Mesenchymal stem cell (in vitro differentiated cells and primary cell): ENCODE measurements at regions not wholly inside any gene's neighbourhood (a gene's known extent, or its start where the extent isn't known, plus 50 kb on each side); places are given as distances from the start of the nearest gene placed in this dataset.

Source experiments
- DNase-seq: peaks from one replicate; pipeline ENCODE4 v3.0.0-alpha.2; 2013
- H2AFZ ChIP-seq: one replicate; pipeline ENCODE4 v1.6.1; 2013; ENCODE audit warnings: low read depth, mild to moderate bottlenecking, control low read depth, inconsistent platforms, low read length, moderate library complexity
- H2AK5ac ChIP-seq: 2 replicates; pipeline ENCODE4 v1.6.1; 2013; ENCODE audit warnings: low read length, moderate library complexity, mild to moderate bottlenecking, inconsistent platforms; ENCODE audit not compliant: severe bottlenecking
- H2BK120ac ChIP-seq: one replicate; pipeline ENCODE4 v1.6.1; 2013; ENCODE audit warnings: low read depth, mild to moderate bottlenecking, inconsistent platforms, low read length, moderate library complexity
- H2BK12ac ChIP-seq, 2 experiments: one replicate each; pipeline ENCODE4 v1.6.1; 2013; ENCODE audit warnings: inconsistent platforms in 2 of 2, low read length in 2 of 2, mild to moderate bottlenecking in 2 of 2, moderate library complexity in 2 of 2, control low read depth in 1 of 2
- H2BK15ac ChIP-seq: one replicate; pipeline ENCODE4 v1.6.1; 2013; ENCODE audit warnings: mild to moderate bottlenecking, low read depth, inconsistent platforms; ENCODE audit not compliant: poor library complexity, severe bottlenecking
- H2BK5ac ChIP-seq: 2 replicates; pipeline ENCODE4 v1.6.1; 2013; ENCODE audit warnings: low read depth, mild to moderate bottlenecking, low read length, control low read depth, inconsistent platforms; ENCODE audit not compliant: poor library complexity, severe bottlenecking
- H3K14ac ChIP-seq, 2 experiments: one replicate each; pipeline ENCODE4 v1.6.1; 2013; ENCODE audit warnings: inconsistent platforms in 2 of 2, low read length in 2 of 2, control low read depth in 1 of 2, mild to moderate bottlenecking in 1 of 2, moderate library complexity in 1 of 2
- H3K18ac ChIP-seq, 2 experiments: one replicate each; pipeline ENCODE4 v1.6.1; 2013; ENCODE audit warnings: inconsistent platforms in 2 of 2, low read length in 2 of 2, control low read depth in 1 of 2, low read depth in 1 of 2, mild to moderate bottlenecking in 1 of 2
- H3K23ac ChIP-seq, 2 experiments: one replicate each; pipeline ENCODE4 v1.6.1; 2013; ENCODE audit warnings: inconsistent platforms in 2 of 2, low read length in 2 of 2, mild to moderate bottlenecking in 2 of 2, moderate library complexity in 2 of 2, control low read depth in 1 of 2
- H3K27ac ChIP-seq: 2 replicates; pipeline ENCODE4 v1.5.1; 2013; ENCODE audit warnings: mild to moderate bottlenecking, moderate library complexity, low read length, control low read depth, inconsistent platforms; ENCODE audit not compliant: poor library complexity, severe bottlenecking
- H3K27me3 ChIP-seq, 2 experiments: 2 replicates each; pipeline versions ENCODE4 v1.6.1 to v1.7.0; 2013; ENCODE audit warnings: low read length in 2 of 2, mild to moderate bottlenecking in 2 of 2, moderate library complexity in 2 of 2, control low read depth in 1 of 2, inconsistent platforms in 1 of 2; ENCODE audit not compliant: control insufficient read depth in 1 of 2, insufficient read depth in 1 of 2
- H3K36me3 ChIP-seq, 2 experiments: 2 replicates each; pipeline versions ENCODE4 v1.6.1 to v1.7.0; 2013; ENCODE audit warnings: low read length in 2 of 2, control low read depth in 1 of 2, inconsistent platforms in 1 of 2, low read depth in 1 of 2, mild to moderate bottlenecking in 1 of 2; ENCODE audit not compliant: insufficient read depth in 2 of 2, control insufficient read depth in 1 of 2
- H3K4ac ChIP-seq, 2 experiments: one replicate each; pipeline ENCODE4 v1.6.1; 2013; ENCODE audit warnings: inconsistent platforms in 2 of 2, low read length in 2 of 2, mild to moderate bottlenecking in 2 of 2, moderate library complexity in 2 of 2, control low read depth in 1 of 2, low read depth in 1 of 2
- H3K4me1 ChIP-seq: 2 replicates; pipeline ENCODE4 v1.6.1; 2013; ENCODE audit warnings: low read depth, low read length, control low read depth; ENCODE audit not compliant: control insufficient read depth, insufficient read depth
- H3K4me2 ChIP-seq: 2 replicates; pipeline ENCODE4 v1.6.1; 2013; ENCODE audit warnings: low read length, mild to moderate bottlenecking, inconsistent platforms; ENCODE audit not compliant: poor library complexity, severe bottlenecking
- H3K4me3 ChIP-seq, 2 experiments: 2 replicates each; pipeline versions ENCODE4 v1.5.1 to v1.7.0; 2013; ENCODE audit warnings: low read length in 2 of 2, mild to moderate bottlenecking in 2 of 2, control low read depth in 1 of 2, low read depth in 1 of 2; ENCODE audit not compliant: insufficient read depth in 1 of 2
- H3K79me1 ChIP-seq: replicated peaks from 2 replicates; pipeline ENCODE4 v1.6.1; 2013; ENCODE audit warnings: mild to moderate bottlenecking, control low read depth, low read length, inconsistent platforms; ENCODE audit not compliant: poor library complexity, severe bottlenecking
- H3K9ac ChIP-seq: 2 replicates; pipeline ENCODE4 v1.7.0; 2013; ENCODE audit warnings: mild to moderate bottlenecking, low read length, moderate library complexity
- H3K9me3 ChIP-seq: 2 replicates; pipeline ENCODE4 v1.7.0; 2013; ENCODE audit warnings: mild to moderate bottlenecking, low read length; ENCODE audit not compliant: control insufficient read depth
- H4K8ac ChIP-seq: one replicate; pipeline ENCODE4 v1.6.1; 2013; ENCODE audit warnings: inconsistent platforms, mild to moderate bottlenecking, low read length, moderate library complexity
- H4K91ac ChIP-seq: one replicate; pipeline ENCODE4 v1.6.1; 2013; ENCODE audit warnings: mild to moderate bottlenecking, low read length, inconsistent platforms
- WGBS: methylation state at CpG from one replicate; pipeline ENCODE4 v1.1.7; 2013; ENCODE audit warnings: mixed read lengths; 5-methylcytosine and 5-hydroxymethylcytosine counted together

DNA sequence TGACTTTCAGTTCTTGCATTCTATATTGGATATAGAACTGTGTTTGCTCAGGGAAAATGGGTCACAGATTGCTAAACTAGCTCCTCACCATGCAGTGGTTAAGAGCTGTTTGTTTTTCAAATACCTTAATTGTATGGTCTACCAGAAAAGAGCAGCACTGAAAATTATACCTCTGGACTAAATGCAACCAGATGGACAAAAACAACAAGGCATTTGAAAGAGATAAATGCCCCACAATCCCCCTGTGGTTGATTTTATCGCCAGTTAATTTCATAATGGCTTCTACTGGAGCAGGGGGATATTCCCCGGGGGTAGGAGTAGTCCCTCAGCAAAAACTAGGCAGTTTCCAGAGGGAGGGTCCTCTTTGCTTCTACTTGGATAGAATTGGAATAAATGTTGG is 267.9 kb upstream of the TNP1 start:
- no peak overlapping the region for H3K9ac ChIP-seq
- no peaks in the 10 kb centered on the region for H3K9me3 ChIP-seq
- H2BK120ac ChIP-seq, result no peak overlapping the region
- H3K79me1 ChIP-seq, result no peaks in the 10 kb centered on the region
- no peaks in the 10 kb centered on the region for H3K4me1 ChIP-seq
- H2BK5ac ChIP-seq, result no peak overlapping the region
- no peak overlapping the region for H2BK12ac ChIP-seq
- no peak overlapping the region for H4K8ac ChIP-seq
- H3K4me2 ChIP-seq, result peak overlapping the region; percentile 17
- H2AFZ ChIP-seq, result no peak overlapping the region
- H3K4me3 ChIP-seq, result no peak overlapping the region
- DNase-seq, result no peak
- no peak overlapping the region for H3K23ac ChIP-seq
- H3K18ac ChIP-seq, result no peak overlapping the region
- H3K27me3 ChIP-seq, result no peaks in the 10 kb centered on the region
- peak overlapping the region; percentile 78 for H2BK15ac ChIP-seq
- no peak overlapping the region for H3K14ac ChIP-seq
- H2AK5ac ChIP-seq, result no peak overlapping the region
- no peaks in the 10 kb centered on the region for H3K36me3 ChIP-seq
- H3K4ac ChIP-seq, result no peak overlapping the region
- H4K91ac ChIP-seq, result no peak overlapping the region
- H3K27ac ChIP-seq, result no peak overlapping the region
- 90% methylated on average over 2 of the region's 2 CpGs for WGBS

DNA sequence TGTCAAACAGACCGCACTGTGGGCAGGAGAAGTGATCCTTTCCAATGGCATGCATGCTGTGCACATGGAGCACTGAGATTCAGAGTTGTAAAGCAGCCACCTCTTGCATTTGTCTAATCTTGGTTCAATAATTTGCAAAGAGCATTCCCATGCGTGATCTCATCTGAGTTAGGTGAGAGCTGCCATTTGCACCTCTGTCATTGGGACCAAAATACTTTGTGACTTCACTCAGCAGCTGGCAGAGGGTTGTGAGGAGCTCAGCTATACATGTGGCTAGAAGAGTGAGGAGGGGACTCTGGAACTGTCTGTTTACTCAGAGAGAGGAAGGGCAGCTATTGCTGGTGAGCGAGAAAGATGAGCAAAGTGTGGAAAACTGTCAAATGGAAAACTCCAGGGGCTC is 265.1 kb upstream of the TNP1 start:
- Histone ChIP-seq H3K36me3 (no peaks in the 10 kb centered on the region), H3K27ac (no peak overlapping the region), H4K8ac (peak overlapping the region; percentile 12), H3K79me1 (no peaks in the 10 kb centered on the region), H3K9me3 (no peaks in the 10 kb centered on the region), H2AK5ac (no peak overlapping the region), H3K4me3 (no peak overlapping the region), H2BK120ac (no peak overlapping the region), H2BK15ac (no peak overlapping the region), H2BK12ac (no peak overlapping the region), H4K91ac (no peak overlapping the region), H3K18ac (no peak overlapping the region), H3K23ac (no peak overlapping the region), H3K27me3 (no peaks in the 10 kb centered on the region), H3K4me2 (no peak overlapping the region), H3K4me1 (no peaks in the 10 kb centered on the region), H3K4ac (no peak overlapping the region), H3K9ac (no peak overlapping the region), H2BK5ac (no peak overlapping the region), H3K14ac (no peak overlapping the region), H2AFZ (no peak overlapping the region)
- 87% methylated on average over 3 of the region's 3 CpGs for WGBS
- DNase-seq, result no peak

DNA sequence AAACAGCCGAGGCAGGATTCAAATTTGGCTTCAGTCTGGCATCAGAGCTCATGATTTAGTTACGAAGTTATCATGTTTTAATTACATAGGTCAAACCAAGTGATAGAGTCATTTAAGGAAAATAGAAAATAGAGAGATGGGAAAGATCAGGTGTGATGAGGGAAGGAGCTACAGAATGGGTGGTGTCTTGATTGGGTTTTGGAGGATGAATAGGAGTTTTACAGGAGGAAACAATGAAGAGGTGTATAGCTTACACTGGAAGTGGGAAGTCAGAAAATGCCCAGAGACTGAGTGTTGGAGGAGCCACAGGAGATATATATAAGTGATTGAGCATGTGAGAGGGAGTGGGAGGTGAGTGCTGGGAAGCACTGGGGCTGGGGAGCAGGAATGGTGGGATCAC is 264.2 kb upstream of the TNP1 start:
- H3K4me2 ChIP-seq, result no peak overlapping the region
- H3K27me3 ChIP-seq, result no peaks in the 10 kb centered on the region
- H3K79me1 ChIP-seq, result no peaks in the 10 kb centered on the region
- H3K4me1 ChIP-seq, result no peaks in the 10 kb centered on the region
- no peak overlapping the region for H2BK12ac ChIP-seq
- H3K9me3 ChIP-seq, result no peaks in the 10 kb centered on the region
- H2AFZ ChIP-seq, result no peak overlapping the region
- H2BK15ac ChIP-seq, result no peak overlapping the region
- H2AK5ac ChIP-seq, result no peak overlapping the region
- no peak overlapping the region for H4K91ac ChIP-seq
- H2BK120ac ChIP-seq, result no peak overlapping the region
- no peak overlapping the region for H2BK5ac ChIP-seq
- H3K18ac ChIP-seq, result no peak overlapping the region
- no peak overlapping the region for H3K23ac ChIP-seq
- no peak overlapping the region for H3K9ac ChIP-seq
- no peak overlapping the region for H3K4me3 ChIP-seq
- no peak overlapping the region for H3K14ac ChIP-seq
- no peak overlapping the region for H3K27ac ChIP-seq
- WGBS, result 98% methylated on average over 2 of the region's 2 CpGs
- no peak for DNase-seq
- H3K36me3 ChIP-seq, result no peaks in the 10 kb centered on the region
- no peak overlapping the region for H4K8ac ChIP-seq
- no peak overlapping the region for H3K4ac ChIP-seq

- Histone ChIP-seq H3K4me2 (no peak overlapping the region), H2AFZ (no peak overlapping the region), H3K4me3 (no peak overlapping the region), H3K9ac (no peak overlapping the region), H3K23ac (no peak overlapping the region), H3K79me1 (no peaks in the 10 kb centered on the region), H3K36me3 (no peaks in the 10 kb centered on the region), H3K27ac (no peak overlapping the region), H3K14ac (no peak overlapping the region), H3K9me3 (no peaks in the 10 kb centered on the region), H3K27me3 (peaks cover 0 to 2% of the 10 kb centered on the region in 2 experiments), H3K4me1 (peaks cover 2% of the 10 kb centered on the region), H2BK120ac (no peak overlapping the region), H2AK5ac (no peak overlapping the region), H2BK12ac (no peak overlapping the region), H4K8ac (no peak overlapping the region), H2BK5ac (no peak overlapping the region), H3K18ac (no peak overlapping the region), H4K91ac (no peak overlapping the region), H3K4ac (no peak overlapping the region), H2BK15ac (no peak overlapping the region)
- WGBS, result 82% methylated on average over 1 of the region's 2 CpGs
- DNase-seq, result no peak
These were observed 261.7 kb upstream of the TNP1 start for GRCh38 chr2:217121565-217121964.
